Left forelimb (tissue), 1 donor: ENCODE measurements at regions not wholly inside any gene's neighbourhood (a gene's known extent, or its start where the extent isn't known, plus 50 kb on each side); places are given as distances from the start of the nearest gene placed in this dataset.
"Not testable (repeated sequence)": the region's sequence is repeated elsewhere in the genome, so short reads cannot be mapped to it uniquely, and the experiment has no call there.

Source experiments
- DNase-seq: peaks from one replicate; pipeline ENCODE4 v3.0.0-alpha.2; 2018; ENCODE audit warnings: low spot score

DNA sequence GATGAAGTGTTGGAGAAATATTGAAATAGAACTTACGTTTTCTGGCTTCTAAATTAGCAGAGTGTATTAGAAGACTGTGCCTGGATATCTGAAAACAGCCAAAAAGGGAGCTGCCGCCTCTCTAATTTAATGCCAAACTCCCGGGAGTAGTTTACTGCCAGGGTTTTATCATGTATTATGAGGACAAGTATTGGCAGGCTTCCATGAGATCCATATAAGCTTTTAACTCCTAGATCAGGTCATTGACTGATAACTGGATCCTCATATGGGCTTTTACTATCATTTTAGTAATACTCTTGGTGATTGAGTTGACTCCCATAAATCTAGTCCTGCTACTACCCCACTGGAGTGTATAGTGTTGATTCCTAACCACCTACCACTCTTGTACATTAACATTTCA, 178.4 kb upstream of the CXADR start:
- DNase-seq, result no peak

- no peak for DNase-seq
Measured at GRCh38 chr21:17340081-17340480, 172.8 kb upstream of the CXADR start.

DNA sequence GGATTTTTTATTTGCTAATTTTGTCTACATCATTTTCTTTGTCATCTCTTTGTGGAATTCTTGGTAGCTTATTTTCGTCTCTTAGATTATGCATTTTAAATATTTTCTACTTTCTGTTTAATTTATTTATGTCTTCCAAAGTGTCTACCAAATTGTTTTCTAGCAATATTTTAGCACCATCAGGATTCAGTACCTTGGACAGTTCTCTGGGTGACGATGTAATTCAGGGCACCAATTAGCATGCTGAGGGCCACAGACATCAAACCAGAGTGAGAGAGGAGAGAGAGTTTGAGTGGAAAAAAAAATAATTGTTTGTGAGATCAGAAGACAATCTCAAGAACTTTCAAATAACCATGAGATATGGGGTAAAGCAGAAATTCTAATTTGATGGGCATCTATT, 169.8 kb upstream of the CXADR start:
- DNase-seq, result no peak

DNA sequence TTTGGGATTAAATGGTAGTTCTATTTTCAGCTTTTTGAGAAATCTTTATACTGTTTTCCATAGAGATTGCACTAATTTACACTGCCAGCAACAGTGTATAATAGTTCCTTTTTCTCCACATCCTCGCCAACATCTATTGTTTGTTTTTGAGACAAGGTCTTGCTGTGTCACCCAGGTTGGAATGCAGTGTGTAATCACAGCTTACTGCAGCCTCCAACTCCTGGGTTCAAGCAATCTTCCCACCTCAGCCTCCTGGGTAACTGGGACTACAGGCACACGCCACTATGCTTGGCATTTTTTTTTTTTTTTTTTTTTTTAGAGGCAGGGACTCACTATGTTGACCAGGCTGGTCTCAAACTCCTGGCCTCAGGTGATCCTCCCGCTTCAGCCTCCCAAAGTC, 164.5 kb upstream of the CXADR start:
- no peak for DNase-seq

GRCh38 chr21:17348849-17349248, 164.0 kb upstream of the CXADR start:
- DNase-seq, result no peak

DNA sequence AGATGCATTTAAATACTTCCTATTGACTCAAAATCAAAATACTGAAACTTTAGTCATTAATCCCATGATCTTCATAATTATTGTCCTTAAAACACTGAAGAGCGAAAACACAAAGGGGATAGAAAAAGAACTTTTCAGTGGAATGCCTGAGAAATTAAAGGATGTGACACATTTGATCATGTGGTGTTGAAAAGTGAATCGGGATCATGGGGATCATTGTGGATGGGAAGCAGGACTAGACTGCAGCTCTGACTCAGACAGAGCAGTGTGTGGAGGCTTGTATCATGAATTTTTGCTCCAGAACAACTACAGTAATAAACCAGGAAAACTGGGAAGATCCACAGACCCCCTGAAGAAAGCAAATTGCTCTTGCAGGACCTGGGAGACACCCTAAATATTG, 161.1 kb upstream of the CXADR start:
- no peak for DNase-seq

- DNase-seq, result no peak
Measured at GRCh38 chr21:17352996-17353655, 159.7 kb upstream of the CXADR start.

DNA sequence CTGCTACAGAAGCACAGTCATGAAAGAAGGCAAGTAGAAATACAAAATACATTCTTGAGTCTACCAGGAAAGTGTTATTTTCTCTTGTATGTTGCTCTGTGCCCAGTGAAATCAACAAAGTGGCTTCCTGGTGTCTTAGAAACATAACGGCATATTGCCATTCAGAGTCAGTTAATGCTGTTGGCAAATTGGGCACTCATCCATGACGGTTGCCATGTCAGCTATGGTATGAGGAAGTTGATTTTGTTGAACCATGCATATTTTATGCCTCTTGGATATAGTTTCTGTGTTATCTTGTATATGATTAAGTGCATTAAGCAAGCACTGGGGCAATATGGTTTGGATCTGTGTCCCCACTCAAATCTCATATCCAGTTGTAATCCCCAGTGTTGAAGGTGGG, 153.1 kb upstream of the CXADR start:
- no peak for DNase-seq

- no peak for DNase-seq
Measured at GRCh38 chr21:17368748-17369363, 144.0 kb upstream of the CXADR start.

DNA sequence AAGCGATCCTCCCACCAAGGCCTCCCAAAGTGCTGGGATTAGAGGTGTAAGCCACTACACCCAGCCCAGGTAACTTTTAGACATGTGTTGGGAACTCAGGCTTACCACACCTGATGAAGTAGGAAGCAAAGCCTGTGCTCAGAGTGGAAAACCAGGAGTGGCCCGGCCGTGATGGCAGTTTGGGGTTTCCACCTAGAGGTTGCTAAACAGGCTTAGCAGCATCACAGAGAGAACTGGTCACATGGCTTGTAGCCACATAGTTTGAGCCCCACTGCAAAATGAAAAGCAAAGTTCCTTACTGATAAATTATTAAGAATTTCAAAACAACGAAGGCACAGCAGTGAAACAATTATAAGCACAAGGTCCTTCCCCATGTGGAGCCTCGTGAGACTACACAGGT, 142.6 kb upstream of the CXADR start:
- DNase-seq, result no peak

DNA sequence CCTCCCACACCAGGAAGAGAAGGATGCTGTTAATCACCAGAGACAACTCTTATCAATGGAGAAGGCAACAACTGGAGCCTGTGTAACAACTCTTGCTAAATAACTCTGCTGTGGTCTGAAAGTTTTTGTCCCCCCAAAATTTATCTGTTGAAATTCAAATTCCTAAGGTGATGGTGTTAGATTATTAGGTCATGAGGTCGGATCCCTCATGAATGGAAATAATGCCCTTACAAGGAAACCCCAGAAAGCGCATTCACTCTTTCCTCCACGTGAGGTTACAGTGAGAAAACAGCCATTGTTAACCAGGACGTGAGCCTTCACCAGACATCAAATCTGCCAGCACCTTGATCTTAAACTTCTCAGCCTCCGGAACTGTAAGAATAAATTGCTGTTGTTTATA, 141.9 kb upstream of the CXADR start:
- no peak for DNase-seq

GRCh38 chr21:17371450-17371849, 141.4 kb upstream of the CXADR start:
- no peak for DNase-seq

DNA sequence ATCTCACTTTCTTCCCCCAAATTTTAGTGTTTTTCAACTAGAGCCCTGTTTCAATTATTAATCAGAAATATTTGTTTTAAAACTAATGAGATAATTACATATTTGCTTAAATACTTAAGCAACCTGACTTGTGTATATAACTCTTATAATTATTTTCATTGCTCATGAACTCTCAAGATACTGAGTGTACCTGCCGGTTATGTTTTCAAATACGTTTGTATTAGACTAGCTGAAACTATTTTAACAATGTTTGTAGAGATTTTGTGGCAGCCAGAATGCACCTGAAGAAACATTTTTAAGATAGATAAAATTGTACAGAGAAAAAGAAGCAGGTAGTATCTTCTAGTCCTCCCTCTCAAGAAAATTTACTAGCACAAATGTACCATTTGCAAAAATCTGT, 140.6 kb upstream of the CXADR start:
- no peak for DNase-seq

DNA sequence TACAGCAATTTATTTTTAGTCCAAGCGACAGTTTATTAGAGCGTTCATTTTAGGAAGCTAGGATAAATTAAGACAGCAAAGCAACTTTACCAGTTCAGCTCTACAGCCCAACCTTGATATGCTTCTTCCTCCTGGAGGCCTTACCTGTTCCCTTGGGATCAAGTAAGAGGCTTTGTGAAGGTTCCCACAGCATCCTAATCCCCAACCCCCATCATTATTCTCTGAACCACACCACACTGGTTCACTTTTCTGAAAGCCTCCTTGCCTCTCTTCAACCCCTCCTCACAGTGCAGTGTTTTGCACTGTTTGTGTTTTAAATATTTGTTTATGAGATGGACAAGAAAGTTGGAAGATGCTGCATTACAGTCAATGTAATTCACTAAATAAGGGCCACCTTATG, 126.3 kb upstream of the CXADR start:
- no peak for DNase-seq

- DNase-seq, result no peak
Measured at GRCh38 chr21:17387030-17387617, 125.7 kb upstream of the CXADR start.

DNA sequence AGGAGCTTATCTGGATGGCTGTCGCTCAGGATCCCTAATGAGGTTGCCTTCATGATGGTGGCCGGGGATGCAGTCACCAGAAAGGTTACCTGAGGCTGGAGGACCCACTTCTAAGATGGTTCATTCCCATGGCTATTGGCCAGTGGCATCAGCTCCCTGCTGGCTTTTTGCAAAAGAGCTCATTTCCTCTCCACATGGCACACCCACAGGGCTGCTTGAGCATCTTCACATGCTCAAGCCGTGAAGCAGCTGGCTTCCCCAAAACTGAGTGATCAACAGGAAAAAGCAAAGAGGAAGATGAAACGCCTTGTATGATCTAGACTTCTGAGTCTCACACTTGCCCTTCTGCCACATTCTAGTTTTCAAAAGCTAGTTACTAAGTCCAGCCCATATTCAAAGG, 124.6 kb upstream of the CXADR start:
- no peak for DNase-seq

DNA sequence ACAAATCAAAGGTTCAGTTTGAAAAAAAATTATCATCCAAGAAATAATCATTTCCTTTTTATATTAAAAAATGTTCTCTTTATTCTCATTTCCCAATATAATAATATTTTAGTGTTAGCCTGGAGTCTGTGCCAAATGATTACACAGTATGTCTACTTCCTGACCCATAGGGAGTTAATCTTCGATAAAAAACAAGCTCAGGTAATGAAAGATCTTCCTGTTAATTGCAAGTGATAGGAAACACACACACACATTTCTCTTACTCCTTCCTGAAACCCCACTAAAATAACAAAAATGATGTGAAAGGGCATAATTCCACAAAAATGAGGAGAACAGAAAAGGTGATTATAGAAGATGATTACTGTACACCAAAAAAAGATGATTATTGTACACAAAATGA, 123.5 kb upstream of the CXADR start:
- no peak for DNase-seq

DNA sequence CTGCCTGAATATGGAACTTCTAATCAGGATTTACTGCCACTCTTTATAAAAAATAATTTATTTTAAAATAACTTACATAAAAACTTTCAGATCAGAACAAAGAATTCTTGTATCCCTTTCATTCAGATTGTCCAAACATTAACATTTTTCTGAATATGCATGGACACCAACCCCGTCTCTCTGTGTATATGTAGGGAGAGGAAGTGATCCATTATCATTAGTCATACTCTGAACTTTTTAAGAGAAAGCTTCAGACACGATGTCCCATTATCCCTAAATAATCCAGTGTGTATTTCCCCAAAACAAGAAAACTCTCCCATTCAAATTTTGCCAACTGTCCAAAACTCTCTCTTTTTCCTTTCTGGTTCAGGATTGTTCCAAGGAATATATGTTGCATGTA, 122.3 kb upstream of the CXADR start:
- no peak for DNase-seq

GRCh38 chr21:17391811-17392340, 121.0 kb upstream of the CXADR start:
- no peak for DNase-seq

GRCh38 chr21:17393413-17393812, 119.4 kb upstream of the CXADR start:
- DNase-seq, result no peak

- no peak for DNase-seq
Measured at GRCh38 chr21:17396948-17397347, 115.9 kb upstream of the CXADR start.

GRCh38 chr21:17397703-17398102, 115.1 kb upstream of the CXADR start:
- DNase-seq, result no peak

DNA sequence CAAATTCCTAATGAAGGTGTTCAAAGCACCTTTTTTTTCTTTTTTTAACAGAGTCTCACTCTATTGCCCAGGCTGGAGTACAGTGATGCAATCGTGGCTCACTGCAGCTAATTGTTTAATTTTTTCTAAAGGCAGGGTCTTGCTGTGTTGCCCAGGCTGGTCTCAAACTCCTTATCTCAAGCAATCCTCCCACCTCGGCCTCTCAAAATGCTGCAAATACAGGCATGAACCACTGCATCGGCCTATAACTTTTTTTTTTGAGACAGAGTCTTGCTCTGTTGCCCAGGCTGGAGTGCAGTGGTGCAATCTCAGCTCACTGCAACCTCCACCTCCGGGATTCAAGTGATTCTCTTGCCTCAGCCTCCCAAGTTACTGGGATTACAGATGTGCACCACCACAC, 113.9 kb upstream of the CXADR start:
- DNase-seq, result not testable (repeated sequence)

DNA sequence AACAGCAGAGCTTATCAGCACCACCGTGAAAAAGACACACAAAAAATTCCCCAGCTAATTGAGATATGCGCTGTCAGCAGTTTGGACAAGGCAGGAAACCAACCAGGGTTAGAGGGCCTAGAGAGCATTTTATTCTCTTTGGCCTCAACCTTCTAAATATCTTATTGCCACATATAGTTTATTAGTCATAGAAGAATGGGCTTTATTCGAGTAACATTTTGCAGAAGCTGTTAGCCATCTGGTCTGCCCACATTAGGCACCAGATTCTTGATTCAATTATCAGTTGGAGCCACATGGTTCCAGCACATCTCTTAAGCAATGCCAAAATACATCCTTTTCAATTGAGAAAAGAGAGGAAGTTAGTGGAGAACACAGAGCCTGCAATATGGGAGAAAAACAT, 109.9 kb upstream of the CXADR start:
- DNase-seq, result no peak
